CD4-positive, alpha-beta T cell treated with Interleukin-21 for 1 hour (primary cell): ENCODE measurements at regions not wholly inside any gene's neighbourhood (a gene's known extent, or its start where the extent isn't known, plus 50 kb on each side); places are given as distances from the start of the nearest gene placed in this dataset.
"Not testable (repeated sequence)": the region's sequence is repeated elsewhere in the genome, so short reads cannot be mapped to it uniquely, and the experiment has no call there.

ENCODE experiments used
- DNase-seq: peaks from one replicate; pipeline ENCODE4 v3.0.0-alpha.2; 2020

- not testable (repeated sequence) for DNase-seq
Measured at GRCh38 chr5:134471858-134472449, 53.5 kb upstream of the JADE2 start.

DNA sequence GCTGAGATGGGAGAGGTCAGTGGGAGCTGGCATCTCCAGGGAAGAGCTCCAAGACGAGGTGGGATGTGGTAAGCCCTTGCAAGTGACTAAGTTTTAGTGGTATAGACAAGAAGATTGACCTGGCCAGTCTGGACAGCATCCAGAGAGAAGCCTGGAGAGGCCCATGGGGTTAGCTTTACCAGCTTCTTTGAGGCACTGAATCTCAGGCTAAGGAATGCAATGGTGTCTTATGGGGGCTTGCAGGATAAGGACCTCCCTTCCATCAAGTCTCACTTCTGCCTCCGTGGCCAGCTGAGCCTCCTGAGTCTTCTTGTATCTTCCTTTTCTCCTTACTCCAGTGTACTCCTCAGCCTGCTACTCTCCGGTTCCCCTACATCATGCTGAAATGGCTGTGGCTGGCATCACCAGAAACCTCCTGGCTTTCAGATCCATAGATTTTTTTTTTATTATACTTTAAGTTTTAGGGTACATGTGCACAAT is 56.5 kb upstream of the JADE2 start:
- no peak for DNase-seq

GRCh38 chr5:134467231-134467630 is 55.5 kb upstream of the CDKN2AIPNL start:
- no peak for DNase-seq

GRCh38 chr5:134466241-134467069 is 54.8 kb upstream of the CDKN2AIPNL start:
- peak; percentile 34 for DNase-seq

- DNase-seq, result peak; percentile 57
Measured at GRCh38 chr5:134465816-134466240, 54.1 kb upstream of the CDKN2AIPNL start.

DNA sequence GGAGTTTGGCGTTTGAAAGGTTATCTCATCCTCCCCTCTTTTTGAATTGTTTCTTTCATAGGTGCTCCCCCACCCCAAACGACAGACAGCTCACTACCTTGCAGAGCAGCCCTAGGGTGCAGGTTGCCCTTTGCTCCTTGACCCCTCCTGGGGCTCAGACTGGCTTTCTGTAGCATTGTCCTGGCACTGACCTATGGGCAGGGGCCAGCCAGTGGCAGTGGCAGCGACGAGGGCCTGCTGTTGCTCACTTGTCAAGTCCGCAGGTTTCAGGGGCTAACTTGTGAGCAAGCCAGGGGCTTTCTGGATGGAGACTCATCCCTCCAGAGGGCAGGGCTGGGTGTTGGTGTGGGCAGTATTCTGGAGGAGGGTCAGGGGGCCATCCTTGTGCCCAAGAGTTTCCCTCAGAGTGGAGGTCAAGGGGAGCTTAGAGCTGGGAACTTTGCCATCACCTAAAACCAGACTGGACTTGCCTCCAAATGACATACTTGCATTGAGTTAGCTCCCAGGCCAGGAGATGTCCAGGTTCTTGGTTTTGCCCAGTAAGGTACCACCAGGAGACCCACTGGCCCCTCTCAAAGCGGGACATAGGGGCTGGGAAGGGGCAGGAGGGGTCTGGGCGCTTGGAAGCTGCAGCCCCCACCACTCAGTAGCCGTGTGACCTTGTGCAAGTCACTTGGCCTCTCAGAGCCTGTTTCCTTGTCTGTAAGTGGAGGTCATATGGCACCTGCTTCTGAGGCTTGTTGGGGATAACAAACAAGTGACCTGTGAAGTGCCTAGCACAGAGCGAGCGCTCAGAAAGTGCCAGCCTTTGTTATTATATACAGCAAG is 53.5 kb upstream of the CDKN2AIPNL start:
- DNase-seq, result no peak

GRCh38 chr5:134463991-134464760 is 52.5 kb upstream of the CDKN2AIPNL start:
- no peak for DNase-seq

DNA sequence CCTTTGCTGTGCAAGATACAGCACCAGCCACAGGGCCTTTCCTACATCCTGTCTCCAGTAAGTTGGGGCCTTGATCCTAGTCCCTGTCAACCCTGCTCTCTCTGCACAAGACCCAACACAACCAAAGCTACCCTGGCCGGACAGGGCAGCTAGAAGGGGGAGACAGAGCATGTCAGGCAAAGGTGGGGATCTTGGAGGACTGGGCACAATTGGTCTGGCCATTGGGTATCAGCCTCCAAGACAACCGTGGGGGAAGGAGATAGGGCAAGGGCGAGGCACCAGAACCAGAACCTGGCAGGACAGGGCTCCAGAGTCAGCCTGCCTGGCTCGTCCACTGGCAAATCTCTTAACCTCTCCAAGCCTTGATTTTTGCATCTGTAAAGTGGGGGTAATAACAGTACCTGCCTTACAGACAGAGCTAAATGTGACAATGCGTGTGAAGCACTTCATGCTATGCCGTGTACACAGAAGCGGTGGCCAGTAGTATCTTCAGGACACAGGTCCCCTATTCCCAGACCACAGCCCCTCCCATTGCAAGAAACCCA is 51.6 kb upstream of the CDKN2AIPNL start:
- no peak for DNase-seq

DNA sequence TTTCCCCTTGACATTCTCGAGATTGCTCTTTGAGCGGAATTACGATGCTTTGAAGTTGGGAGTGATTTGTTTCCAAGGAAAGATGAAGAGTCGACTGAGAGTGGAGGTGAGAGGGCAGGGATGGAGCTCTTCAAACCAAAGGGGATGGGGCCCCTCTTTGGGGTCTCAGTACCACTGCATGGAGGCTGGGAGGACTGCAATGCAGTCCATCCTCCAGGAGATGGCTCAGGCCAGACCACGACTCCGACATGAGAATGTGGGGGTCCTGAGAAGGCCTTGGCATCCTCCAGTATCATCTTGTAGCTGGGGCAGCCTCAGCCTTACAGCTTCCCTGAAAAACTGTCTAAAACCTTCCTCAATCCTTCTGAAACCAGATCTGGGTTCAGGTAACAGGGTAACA is 51.1 kb upstream of the CDKN2AIPNL start:
- no peak for DNase-seq

DNA sequence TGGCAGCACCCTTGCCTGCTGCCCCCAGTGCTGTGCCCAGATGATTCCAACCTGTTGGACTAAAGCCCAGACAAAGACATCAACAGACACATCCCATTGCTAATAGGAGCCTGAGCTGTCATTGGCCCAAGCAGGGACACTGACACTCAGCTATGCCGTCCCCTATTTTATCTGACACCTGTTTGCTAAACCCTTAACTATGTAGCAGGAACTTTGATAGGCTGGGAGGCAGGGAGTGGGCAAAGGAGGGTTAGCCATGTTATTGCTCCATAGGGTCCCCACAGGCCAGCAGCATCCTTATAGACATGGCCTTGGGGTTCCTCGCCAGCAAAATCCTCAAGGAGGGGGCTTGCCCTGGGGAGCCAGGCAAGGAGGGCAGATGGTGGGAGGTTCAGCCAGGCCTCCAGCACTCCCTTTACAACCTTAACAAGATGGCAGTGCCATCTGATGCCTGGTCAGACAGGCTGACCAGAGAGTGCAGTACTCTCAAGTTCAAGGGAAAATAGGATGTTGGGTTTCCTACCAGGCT is 50.4 kb upstream of the CDKN2AIPNL start:
- DNase-seq, result no peak
